Activated CD8-positive, alpha-beta memory T cell treated with anti-CD3 and anti-CD28 coated beads, Interleukin-2, amount 10 ng/mL, durations not matched to agents 7 days and 5 days (primary cell): ENCODE measurements at regions not wholly inside any gene's neighbourhood (a gene's known extent, or its start where the extent isn't known, plus 50 kb on each side); places are given as distances from the start of the nearest gene placed in this dataset.
A peak's percentile ranks its signal among the peaks of the same experiment; 100 is the strongest.
"Not testable (repeated sequence)": the region's sequence is repeated elsewhere in the genome, so short reads cannot be mapped to it uniquely, and the experiment has no call there.

Experiments
- ATAC-seq: fragments of 150-1000 bp; cut with Tn5 transposase; one replicate; pipeline ENCODE4 v1.10.0; 2021; ENCODE audit warnings: moderate library complexity
- CTCF ChIA-PET: fragments of 350-600 bp; sonication (Branson Sonifier 250); formaldehyde crosslinking; loops from one replicate; lab custom pipeline; 2021; ENCODE audit warnings: antibody characterized with exemption; lab: Charles Lee
- DNase-seq: peaks from one replicate; pipeline ENCODE4 v3.0.0-alpha.2; 2020
- H3K27ac Mint-ChIP-seq: one replicate; pipeline ENCODE4 v1.8.0; 2021; ENCODE audit warnings: mild to moderate bottlenecking, mixed read lengths
- H3K27me3 Mint-ChIP-seq: one replicate; pipeline ENCODE4 v1.8.0; 2021; ENCODE audit warnings: mixed read lengths
- H3K36me3 Mint-ChIP-seq: one replicate; pipeline ENCODE4 v1.8.0; 2021; ENCODE audit warnings: mild to moderate bottlenecking, mixed read lengths
- H3K4me1 Mint-ChIP-seq: one replicate; pipeline ENCODE4 v1.8.0; 2021; ENCODE audit warnings: mixed read lengths
- H3K4me3 Mint-ChIP-seq: one replicate; pipeline ENCODE4 v1.8.0; 2021; ENCODE audit warnings: mild to moderate bottlenecking, moderate library complexity, mixed read lengths
- H3K9me3 Mint-ChIP-seq: one replicate; pipeline ENCODE4 v1.8.0; 2022; ENCODE audit warnings: low read depth, mixed read lengths

DNA sequence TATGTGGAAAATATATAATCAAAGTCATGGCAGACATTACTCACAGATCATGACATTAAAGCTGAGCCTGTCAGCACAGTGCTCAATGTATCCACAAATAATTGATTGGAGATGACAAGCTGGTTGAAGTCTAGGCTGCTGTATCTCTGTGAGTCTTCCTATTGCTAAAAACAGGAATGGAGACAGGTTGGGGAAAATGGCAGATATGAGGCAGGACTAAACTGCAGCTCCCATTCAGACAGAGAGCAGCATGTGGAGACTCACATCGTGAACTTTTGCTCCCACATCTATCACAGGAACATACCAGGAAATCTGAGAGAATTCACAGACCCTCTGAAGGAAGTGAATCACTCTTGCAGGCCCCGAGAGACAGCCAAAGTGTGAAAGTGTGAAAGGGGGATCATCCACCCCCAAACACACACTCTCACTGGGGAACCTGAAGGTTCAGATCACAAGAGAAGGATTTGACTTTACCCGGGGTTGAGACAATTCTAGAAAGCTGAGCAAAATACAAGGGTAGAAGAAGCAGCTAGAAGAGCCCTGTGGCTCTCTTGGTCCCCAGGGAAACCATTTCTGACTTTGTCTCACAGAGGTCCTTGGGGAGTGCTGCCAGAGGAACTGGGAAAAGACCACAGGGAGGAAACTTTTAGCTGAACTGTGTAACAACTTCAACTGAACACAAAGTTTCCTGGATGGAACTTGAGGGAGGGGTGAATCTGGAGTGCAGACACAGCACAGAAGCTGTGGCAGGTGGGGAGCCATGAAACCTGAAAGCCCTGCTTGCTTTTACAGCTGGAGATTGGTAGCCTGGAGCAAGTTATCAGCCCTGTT, 173.4 kb downstream of the S1PR1 start:
- ATAC-seq (peak; percentile 12), DNase-seq (no peak)
- H3K27me3 Mint-ChIP-seq: peaks cover 62% of the 10 kb centered on the region
- no peak overlapping the region for H3K4me3 Mint-ChIP-seq
- peaks cover 7% of the 10 kb centered on the region for H3K4me1 Mint-ChIP-seq
- H3K9me3 Mint-ChIP-seq: no peaks in the 10 kb centered on the region
- no peak overlapping the region for H3K27ac Mint-ChIP-seq
- no peaks in the 10 kb centered on the region for H3K36me3 Mint-ChIP-seq
- CTCF ChIA-PET: no interaction called here

GRCh38 chr1:101420406-101420805, 183.6 kb downstream of the S1PR1 start:
- ATAC-seq (no peak), DNase-seq (no peak)
- H3K9me3 Mint-ChIP-seq: peaks cover 5% of the 10 kb centered on the region
- no peaks in the 10 kb centered on the region for H3K4me1 Mint-ChIP-seq
- no peak overlapping the region for H3K27ac Mint-ChIP-seq
- CTCF ChIA-PET: no interaction called here
- H3K27me3 Mint-ChIP-seq: peaks cover 15% of the 10 kb centered on the region
- H3K4me3 Mint-ChIP-seq: no peak overlapping the region
- H3K36me3 Mint-ChIP-seq: no peaks in the 10 kb centered on the region

GRCh38 chr1:101428083-101428482, 191.3 kb downstream of the S1PR1 start:
- H3K36me3 Mint-ChIP-seq, H3K27ac Mint-ChIP-seq, H3K4me3 Mint-ChIP-seq, H3K9me3 Mint-ChIP-seq, DNase-seq, ATAC-seq, H3K4me1 Mint-ChIP-seq: not testable (repeated sequence)
- CTCF ChIA-PET: interaction anchor here (0.6 to 1.2 kb wide), 2 partner anchors 16 to 118 kb away, joined by 3 read pairs; no protein-coding TSS in a partner anchor
- H3K27me3 Mint-ChIP-seq: peaks cover 33% of the 10 kb centered on the region

DNA sequence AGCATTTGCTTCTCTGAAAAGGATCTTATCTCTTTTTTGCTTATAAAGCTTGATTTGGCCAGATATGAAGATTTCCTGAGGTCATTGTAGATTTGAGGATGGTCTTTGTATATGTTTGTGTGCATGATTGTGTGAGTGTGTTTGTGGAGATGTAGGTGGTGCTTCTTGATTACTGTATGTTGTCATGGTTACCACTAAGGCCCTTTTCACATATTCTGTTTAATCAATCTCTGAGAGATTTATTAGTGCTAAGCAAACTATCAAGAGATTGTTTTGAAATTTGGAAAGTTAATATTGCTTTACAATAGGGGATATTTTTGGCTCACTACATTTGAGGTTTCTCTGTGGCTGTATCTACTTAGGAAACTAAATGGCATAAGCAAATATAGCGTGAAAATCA, 191.7 kb downstream of the S1PR1 start:
- Mint-ChIP-seq H3K4me1 (no peaks in the 10 kb centered on the region), H3K27me3 (peaks cover 38% of the 10 kb centered on the region), H3K27ac (no peak overlapping the region), H3K4me3 (no peak overlapping the region), H3K9me3 (peaks cover 2% of the 10 kb centered on the region), H3K36me3 (peaks cover 1% of the 10 kb centered on the region)
- ATAC-seq: no peak
- CTCF ChIA-PET: interaction anchor here (0.6 to 1.2 kb wide), 2 partner anchors 15 to 119 kb away, joined by 3 read pairs; no protein-coding TSS in a partner anchor
- no peak for DNase-seq

- Mint-ChIP-seq H3K27me3 (peaks cover 28% of the 10 kb centered on the region), H3K27ac (no peak overlapping the region), H3K9me3 (no peaks in the 10 kb centered on the region), H3K4me3 (no peak overlapping the region), H3K36me3 (peaks cover 1% of the 10 kb centered on the region), H3K4me1 (no peaks in the 10 kb centered on the region)
- no peak for ATAC-seq
- DNase-seq: no peak
- CTCF ChIA-PET: no interaction called here
Measured at GRCh38 chr1:101431956-101432510, 195.2 kb downstream of the S1PR1 start.

DNA sequence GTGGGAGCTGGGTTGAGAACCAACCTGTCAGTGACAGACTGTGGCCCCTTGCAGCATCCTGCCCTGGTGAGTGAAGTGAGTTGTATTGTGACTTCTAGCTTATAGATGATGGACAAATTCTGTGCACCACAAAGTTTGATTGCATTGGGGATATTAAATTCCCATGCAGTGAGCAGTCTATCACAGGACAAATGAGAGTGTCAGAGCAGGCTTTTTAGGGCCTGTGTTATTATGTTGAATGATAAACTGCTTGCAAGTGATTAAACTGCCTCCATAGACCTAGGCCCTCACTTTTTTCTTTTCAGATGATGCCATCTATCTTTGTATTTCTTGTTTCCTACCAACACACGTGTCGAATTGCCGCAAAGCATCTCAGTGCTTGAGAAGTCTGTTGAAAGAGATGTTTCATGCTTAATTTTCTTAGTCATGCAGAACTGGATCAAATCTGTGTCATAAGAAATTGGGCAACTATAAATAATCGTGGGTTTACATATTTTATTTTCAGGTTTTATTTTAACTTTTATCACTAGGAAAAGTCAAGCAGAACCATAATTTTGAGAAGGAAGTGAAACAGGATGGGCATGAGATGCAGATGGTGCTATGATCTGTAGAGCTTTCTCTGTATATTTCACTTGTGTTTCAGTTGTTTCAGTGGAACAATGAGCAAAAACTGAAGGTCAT, 199.2 kb downstream of the S1PR1 start:
- Mint-ChIP-seq H3K4me1 (no peaks in the 10 kb centered on the region), H3K9me3 (no peaks in the 10 kb centered on the region), H3K27ac (no peak overlapping the region), H3K36me3 (peaks cover 1% of the 10 kb centered on the region), H3K27me3 (peaks cover 43% of the 10 kb centered on the region), H3K4me3 (no peak overlapping the region)
- peak; percentile 27 for ATAC-seq
- DNase-seq: no peak
- CTCF ChIA-PET: no interaction called here

GRCh38 chr1:101437800-101438199, 201.0 kb downstream of the S1PR1 start:
- CTCF ChIA-PET: interaction anchor here (0.6 to 2.6 kb wide), 5 partner anchors 24 to 145 kb away, joined by 3 to 16 read pairs (median 3); no protein-coding TSS in a partner anchor
- H3K27ac Mint-ChIP-seq: no peak overlapping the region
- H3K4me3 Mint-ChIP-seq: no peak overlapping the region
- H3K36me3 Mint-ChIP-seq: peaks cover 1% of the 10 kb centered on the region
- no peak for ATAC-seq
- H3K9me3 Mint-ChIP-seq: no peaks in the 10 kb centered on the region
- no peak for DNase-seq
- H3K4me1 Mint-ChIP-seq: no peaks in the 10 kb centered on the region
- H3K27me3 Mint-ChIP-seq: peaks cover 42% of the 10 kb centered on the region

DNA sequence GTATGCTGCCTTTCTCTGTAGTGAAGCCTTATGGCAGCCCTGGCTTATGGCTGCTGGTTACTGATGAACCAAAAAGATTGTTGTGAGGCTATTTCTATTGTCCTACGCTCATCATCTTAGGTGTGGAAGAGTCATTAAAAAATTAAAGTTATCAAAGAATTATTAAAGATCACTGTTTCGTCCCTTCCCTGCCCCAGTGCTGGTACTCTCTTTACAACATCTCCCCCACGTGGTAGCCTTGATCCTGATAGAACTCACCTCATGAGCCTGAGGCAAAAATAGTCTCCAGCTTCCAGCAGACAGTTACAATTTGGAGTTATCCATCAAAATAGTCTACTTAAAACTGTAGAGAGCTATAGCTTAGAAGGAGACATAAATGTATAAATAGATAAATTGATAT, 201.5 kb downstream of the S1PR1 start:
- Mint-ChIP-seq H3K27ac (no peak overlapping the region), H3K4me1 (no peaks in the 10 kb centered on the region), H3K4me3 (no peak overlapping the region), H3K9me3 (no peaks in the 10 kb centered on the region), H3K36me3 (peaks cover under 1% of the 10 kb centered on the region), H3K27me3 (peaks cover 38% of the 10 kb centered on the region)
- DNase-seq: no peak
- ATAC-seq: no peak
- CTCF ChIA-PET: interaction anchor here (0.6 to 2.6 kb wide), 5 partner anchors 25 to 145 kb away, joined by 3 to 16 read pairs (median 3); no protein-coding TSS in a partner anchor

GRCh38 chr1:101440485-101440884, 203.7 kb downstream of the S1PR1 start:
- no peaks in the 10 kb centered on the region for H3K4me1 Mint-ChIP-seq
- ATAC-seq: no peak
- no peak for DNase-seq
- no peak overlapping the region for H3K4me3 Mint-ChIP-seq
- H3K27me3 Mint-ChIP-seq: peaks cover 36% of the 10 kb centered on the region
- H3K9me3 Mint-ChIP-seq: no peaks in the 10 kb centered on the region
- CTCF ChIA-PET: interaction anchor here (1.6 kb wide), 1 partner anchor 131 kb away, joined by 4 read pairs; no protein-coding TSS in a partner anchor
- no peaks in the 10 kb centered on the region for H3K36me3 Mint-ChIP-seq
- no peak overlapping the region for H3K27ac Mint-ChIP-seq

GRCh38 chr1:101444381-101444780, 207.6 kb downstream of the S1PR1 start:
- H3K9me3 Mint-ChIP-seq: no peaks in the 10 kb centered on the region
- no peaks in the 10 kb centered on the region for H3K4me1 Mint-ChIP-seq
- no peak overlapping the region for H3K27ac Mint-ChIP-seq
- no peak for DNase-seq
- H3K36me3 Mint-ChIP-seq: no peaks in the 10 kb centered on the region
- peaks cover 24% of the 10 kb centered on the region for H3K27me3 Mint-ChIP-seq
- CTCF ChIA-PET: interaction anchor here (1.7 kb wide), 1 partner anchor 87 kb away, joined by 4 read pairs; no protein-coding TSS in a partner anchor
- ATAC-seq: no peak
- H3K4me3 Mint-ChIP-seq: no peak overlapping the region

DNA sequence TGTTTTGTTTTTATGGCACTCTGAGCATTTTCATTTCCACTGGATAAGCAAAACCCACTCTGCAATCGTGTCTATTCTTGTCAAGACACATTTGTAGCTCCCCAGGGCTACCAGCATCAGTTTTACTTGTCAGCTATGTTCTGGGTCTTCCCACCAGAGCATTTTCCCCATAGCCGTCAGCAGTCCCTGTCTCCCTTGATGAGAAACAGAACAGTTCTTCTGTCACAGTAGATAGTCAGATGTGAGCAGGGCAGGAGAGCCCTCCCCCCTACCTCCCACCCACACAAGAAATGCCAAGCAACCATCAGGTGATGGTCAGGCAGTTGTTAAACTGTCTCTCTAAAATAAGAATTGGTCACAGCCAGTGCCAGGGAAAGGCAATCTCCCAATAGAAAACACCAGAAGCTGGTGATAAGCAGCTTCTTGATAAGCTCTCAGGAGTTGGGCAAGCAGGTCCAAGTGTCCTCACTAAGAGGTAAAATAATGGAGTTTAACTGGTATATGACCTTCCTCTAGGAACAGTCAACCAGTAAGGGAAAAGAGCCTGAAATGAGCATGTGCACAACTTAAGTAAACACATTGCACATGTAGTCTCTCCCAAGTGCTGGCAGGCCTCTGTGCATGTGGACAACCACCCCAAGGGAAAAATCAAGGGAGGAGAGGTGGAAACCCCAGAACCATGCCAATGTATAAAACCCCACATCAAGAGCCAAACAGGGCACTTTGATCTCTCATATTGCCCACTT, 208.2 kb downstream of the S1PR1 start:
- no peak overlapping the region for H3K4me3 Mint-ChIP-seq
- H3K4me1 Mint-ChIP-seq: no peaks in the 10 kb centered on the region
- H3K36me3 Mint-ChIP-seq: no peaks in the 10 kb centered on the region
- peaks cover 20% of the 10 kb centered on the region for H3K27me3 Mint-ChIP-seq
- DNase-seq (no peak), ATAC-seq (no peak)
- H3K27ac Mint-ChIP-seq: no peak overlapping the region
- no peaks in the 10 kb centered on the region for H3K9me3 Mint-ChIP-seq
- CTCF ChIA-PET: no interaction called here

DNA sequence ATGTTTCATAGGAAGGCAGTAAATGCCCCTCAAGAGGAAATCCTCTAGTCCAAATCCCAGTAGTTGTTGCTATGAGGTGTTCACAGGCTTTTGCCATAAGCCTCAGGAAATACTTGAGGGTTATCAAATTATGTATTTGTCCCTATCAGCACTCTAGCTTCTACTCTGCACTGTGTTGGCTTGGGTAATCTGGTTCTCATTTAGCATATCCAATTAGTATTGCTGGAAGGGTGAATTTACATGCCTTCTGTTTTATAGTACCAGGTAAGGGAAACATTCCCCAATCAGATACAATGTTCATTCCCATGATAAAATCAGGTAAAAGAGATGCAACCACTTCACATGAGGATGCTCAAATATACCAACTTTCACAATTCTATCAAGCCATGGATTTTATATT, 211.2 kb downstream of the S1PR1 start:
- DNase-seq (no peak), ATAC-seq (no peak)
- Mint-ChIP-seq H3K27me3 (peaks cover 9% of the 10 kb centered on the region), H3K27ac (no peak overlapping the region), H3K9me3 (no peaks in the 10 kb centered on the region), H3K4me3 (no peak overlapping the region), H3K4me1 (peaks cover 16% of the 10 kb centered on the region), H3K36me3 (no peaks in the 10 kb centered on the region)
- CTCF ChIA-PET: no interaction called here

DNA sequence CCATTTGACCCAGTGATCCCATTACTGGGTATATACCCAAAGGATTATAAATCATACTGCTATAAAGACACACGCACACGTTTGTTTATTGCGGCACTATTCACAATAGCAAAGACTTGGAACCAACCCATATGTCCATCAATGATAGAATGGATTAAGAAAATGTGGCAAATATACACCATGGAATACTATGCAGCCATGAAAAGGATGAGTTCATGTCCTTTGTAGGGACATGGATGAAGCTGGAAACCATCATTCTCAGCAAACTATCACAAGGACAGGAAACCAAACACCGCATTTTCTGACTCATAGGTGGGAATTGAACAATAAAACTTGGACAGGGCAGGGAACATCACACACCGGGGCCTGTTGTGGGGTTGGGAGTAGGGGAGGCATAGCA, 213.9 kb downstream of the S1PR1 start:
- H3K4me3 Mint-ChIP-seq, H3K27me3 Mint-ChIP-seq, H3K9me3 Mint-ChIP-seq, ATAC-seq, DNase-seq, H3K27ac Mint-ChIP-seq, CTCF ChIA-PET, H3K36me3 Mint-ChIP-seq: not testable (repeated sequence)
- H3K4me1 Mint-ChIP-seq: peaks cover 29% of the 10 kb centered on the region
